Vagina (tissue), 2 donors: ENCODE measurements at regions not wholly inside any gene's neighbourhood (a gene's known extent, or its start where the extent isn't known, plus 50 kb on each side); places are given as distances from the start of the nearest gene placed in this dataset.

Experiments used
- DNase-seq, 2 donors: peaks; one replicate each; pipeline ENCODE4 v3.0.0-alpha.2; 2017; ENCODE audit errors: extremely low spot score in 2 of 2
- H3K27ac ChIP-seq: fragments of 200-600 bp; sonication (generic); one replicate; pipeline ENCODE4 v1.5.1; 2019
- H3K27me3 ChIP-seq: fragments of 200-600 bp; sonication (generic); one replicate; pipeline ENCODE4 v1.5.1; 2019
- H3K36me3 ChIP-seq, 2 donors: fragments of 200-600 bp; sonication (generic); one replicate each; pipeline ENCODE4 v1.5.1; 2017 to 2019
- H3K4me1 ChIP-seq: fragments of 200-600 bp; sonication (generic); one replicate; pipeline ENCODE4 v1.5.1; 2019
- H3K4me3 ChIP-seq, 2 donors: fragments of 200-600 bp; sonication (generic); 1 replicate in 1 of 2; 2 replicates in 1 of 2; pipeline ENCODE4 v1.5.1; 2016 to 2019
- H3K9me3 ChIP-seq: fragments of 200-600 bp; sonication (generic); one replicate; pipeline ENCODE4 v1.5.1; 2019
- POLR2A ChIP-seq, 2 donors: fragments of 450-650 bp; IDR thresholded peaks; one replicate each; pipeline ENCODE4 v1.6.1; 2017; ENCODE audit warnings: antibody characterized with exemption in 2 of 2, mild to moderate bottlenecking in 2 of 2, moderate library complexity in 2 of 2
- POLR2AphosphoS5 ChIP-seq, 2 donors: sonication (generic); formaldehyde crosslinking; IDR thresholded peaks; one replicate each; pipeline ENCODE4 v1.9.0; 2017; ENCODE audit warnings: antibody characterized with exemption in 2 of 2, mild to moderate bottlenecking in 2 of 2, low read depth in 1 of 2; ENCODE audit not compliant: insufficient read depth in 1 of 2
- intact Hi-C: fragments of 100-400 bp; cut with DNase I; formaldehyde crosslinking; loops from one replicate; pipeline ENCODE4 v1.15.1; 2023
- TF ChIP-seq, protein P1 (sequence below), 3 experiments: fragments of 450-650 bp in 2 of 3; fragments of 200-600 bp in 1 of 3; sonication (generic) in 1 of 3; IDR thresholded peaks; one replicate each; pipeline ENCODE4 v1.5.1; 2017 to 2019; ENCODE audit warnings: antibody characterized with exemption in 3 of 3, mild to moderate bottlenecking in 2 of 3, moderate library complexity in 2 of 3

GRCh38 chr1:67941746-67942145 lies 108.5 kb upstream of the GNG12 start:
- no peaks in the 10 kb centered on the region for H3K27me3 ChIP-seq
- DNase-seq: no peak
- H3K4me3 ChIP-seq: no peak overlapping the region
- H3K36me3 ChIP-seq: no peaks in the 10 kb centered on the region
- intact Hi-C loops: no loop called here
- TF ChIP-seq POLR2AphosphoS5 (IDR thresholded peaks at IDR 0.05; ENCODE audit: insufficient read depth in 1 of 2, low read depth in 1 of 2) (no peak), POLR2A (IDR thresholded peaks at IDR 0.05) (no peak)
- TF ChIP-seq, protein P1, sequence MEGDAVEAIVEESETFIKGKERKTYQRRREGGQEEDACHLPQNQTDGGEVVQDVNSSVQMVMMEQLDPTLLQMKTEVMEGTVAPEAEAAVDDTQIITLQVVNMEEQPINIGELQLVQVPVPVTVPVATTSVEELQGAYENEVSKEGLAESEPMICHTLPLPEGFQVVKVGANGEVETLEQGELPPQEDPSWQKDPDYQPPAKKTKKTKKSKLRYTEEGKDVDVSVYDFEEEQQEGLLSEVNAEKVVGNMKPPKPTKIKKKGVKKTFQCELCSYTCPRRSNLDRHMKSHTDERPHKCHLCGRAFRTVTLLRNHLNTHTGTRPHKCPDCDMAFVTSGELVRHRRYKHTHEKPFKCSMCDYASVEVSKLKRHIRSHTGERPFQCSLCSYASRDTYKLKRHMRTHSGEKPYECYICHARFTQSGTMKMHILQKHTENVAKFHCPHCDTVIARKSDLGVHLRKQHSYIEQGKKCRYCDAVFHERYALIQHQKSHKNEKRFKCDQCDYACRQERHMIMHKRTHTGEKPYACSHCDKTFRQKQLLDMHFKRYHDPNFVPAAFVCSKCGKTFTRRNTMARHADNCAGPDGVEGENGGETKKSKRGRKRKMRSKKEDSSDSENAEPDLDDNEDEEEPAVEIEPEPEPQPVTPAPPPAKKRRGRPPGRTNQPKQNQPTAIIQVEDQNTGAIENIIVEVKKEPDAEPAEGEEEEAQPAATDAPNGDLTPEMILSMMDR (IDR thresholded peaks at IDR 0.05): no peak
- no peak overlapping the region for H3K27ac ChIP-seq
- H3K4me1 ChIP-seq: no peaks in the 10 kb centered on the region
- H3K9me3 ChIP-seq: no peaks in the 10 kb centered on the region

- H3K9me3 ChIP-seq: no peaks in the 10 kb centered on the region
Measured at GRCh38 chr1:67941155-67941554, 107.9 kb upstream of the GNG12 start.

DNA sequence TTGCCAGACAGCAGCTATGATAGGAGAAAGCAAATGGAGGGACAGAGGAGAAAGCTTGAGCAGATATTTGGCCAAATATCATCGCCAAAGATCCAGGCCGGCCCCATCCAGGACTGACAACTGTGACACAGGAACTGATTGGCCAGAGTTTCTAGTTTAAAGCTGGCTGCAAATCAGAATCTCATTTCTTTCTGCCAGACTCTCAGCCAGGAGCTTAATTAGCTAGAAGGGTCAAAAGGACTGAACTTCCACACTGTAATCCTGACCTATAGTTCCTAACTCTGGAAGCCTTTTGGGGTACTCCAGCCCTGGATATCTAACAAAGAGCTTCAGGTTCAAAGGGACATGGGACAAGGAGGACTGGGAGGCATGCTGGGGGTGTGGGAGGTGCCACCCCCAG lies 106.7 kb upstream of the GNG12 start:
- TF ChIP-seq POLR2AphosphoS5 (IDR thresholded peaks at IDR 0.05; ENCODE audit: insufficient read depth in 1 of 2, low read depth in 1 of 2): no peak
- no peak for TF ChIP-seq POLR2A (IDR thresholded peaks at IDR 0.05)
- TF ChIP-seq, protein P1 (IDR thresholded peaks at IDR 0.05): no peak
- intact Hi-C loops: no loop called here
- no peaks in the 10 kb centered on the region for H3K9me3 ChIP-seq
- H3K27ac ChIP-seq: no peak overlapping the region
- no peak overlapping the region for H3K4me3 ChIP-seq
- no peaks in the 10 kb centered on the region for H3K27me3 ChIP-seq
- no peak for DNase-seq
- H3K4me1 ChIP-seq: no peaks in the 10 kb centered on the region
- H3K36me3 ChIP-seq: no peaks in the 10 kb centered on the region

More at GRCh38 chr1:67941155-67941554, 107.9 kb upstream of the GNG12 start:
- Histone ChIP-seq H3K4me1 (no peaks in the 10 kb centered on the region), H3K36me3 (no peaks in the 10 kb centered on the region), H3K4me3 (no peak overlapping the region), H3K27me3 (no peaks in the 10 kb centered on the region), H3K27ac (no peak overlapping the region)
- TF ChIP-seq, protein P1 (IDR thresholded peaks at IDR 0.05): no peak
- TF ChIP-seq POLR2AphosphoS5 (IDR thresholded peaks at IDR 0.05; ENCODE audit: insufficient read depth in 1 of 2, low read depth in 1 of 2) (no peak), POLR2A (IDR thresholded peaks at IDR 0.05) (no peak)
- DNase-seq: no peak
- intact Hi-C loops: no loop called here

GRCh38 chr1:67939186-67939743 lies 106.0 kb upstream of the GNG12 start:
- DNase-seq: no peak
- no peak overlapping the region for H3K27ac ChIP-seq
- intact Hi-C loops: no loop called here
- H3K9me3 ChIP-seq: no peaks in the 10 kb centered on the region
- no peaks in the 10 kb centered on the region for H3K36me3 ChIP-seq
- TF ChIP-seq, protein P1 (IDR thresholded peaks at IDR 0.05): no peak
- no peak for TF ChIP-seq POLR2A (IDR thresholded peaks at IDR 0.05)
- TF ChIP-seq POLR2AphosphoS5 (IDR thresholded peaks at IDR 0.05; ENCODE audit: insufficient read depth in 1 of 2, low read depth in 1 of 2): no peak
- H3K4me3 ChIP-seq: no peak overlapping the region
- H3K4me1 ChIP-seq: no peaks in the 10 kb centered on the region
- H3K27me3 ChIP-seq: no peaks in the 10 kb centered on the region

GRCh38 chr1:67937651-67938050 lies 104.4 kb upstream of the GNG12 start:
- intact Hi-C loops: no loop called here
- Histone ChIP-seq H3K9me3 (no peaks in the 10 kb centered on the region), H3K27ac (no peak overlapping the region), H3K36me3 (no peaks in the 10 kb centered on the region), H3K4me1 (no peaks in the 10 kb centered on the region), H3K27me3 (no peaks in the 10 kb centered on the region), H3K4me3 (no peak overlapping the region)
- TF ChIP-seq POLR2A (IDR thresholded peaks at IDR 0.05): no peak
- no peak for TF ChIP-seq POLR2AphosphoS5 (IDR thresholded peaks at IDR 0.05; ENCODE audit: insufficient read depth in 1 of 2, low read depth in 1 of 2)
- TF ChIP-seq, protein P1 (IDR thresholded peaks at IDR 0.05): no peak
- no peak for DNase-seq
